ENCODE measurements at regions not wholly inside any gene's neighbourhood (a gene's known extent, or its start where the extent isn't known, plus 50 kb on each side); places are given as distances from the start of the nearest gene placed in this dataset.

DNA sequence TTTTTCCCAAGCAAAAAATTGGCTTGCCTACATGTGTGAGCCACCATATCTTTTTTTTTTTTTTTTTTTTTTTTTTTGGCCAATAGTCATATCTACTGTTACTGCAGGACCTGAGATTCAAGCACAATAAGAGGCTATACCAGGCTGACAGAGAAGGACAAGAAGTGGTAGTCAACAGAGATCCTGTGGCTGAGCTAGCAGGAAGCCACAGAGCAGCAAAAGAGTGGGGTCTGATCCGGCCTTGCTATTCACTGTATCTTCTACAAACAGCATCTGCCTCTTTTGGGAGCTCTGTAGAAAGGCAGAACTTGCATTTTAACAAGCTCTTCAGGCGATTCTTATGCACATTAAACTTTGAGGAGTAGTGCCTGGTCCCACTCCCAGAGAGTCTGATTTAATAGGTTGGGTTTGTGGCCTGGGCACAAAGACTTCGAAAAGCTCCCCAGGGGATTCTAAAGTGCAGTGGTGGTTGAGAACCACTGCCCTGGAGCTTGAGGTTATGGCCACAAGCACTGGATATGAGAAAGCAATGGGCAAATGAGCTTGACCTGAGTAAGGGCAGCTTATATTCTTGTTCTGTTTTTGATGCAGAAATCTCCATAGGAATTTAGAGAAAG lies 162.8 kb downstream of the PIK3R1 start:
- TF ChIP-seq POLR2AphosphoS5 (IDR thresholded peaks at IDR 0.05) (no peak), CTCF (IDR thresholded peaks at IDR 0.05) (no peak)

All from gastroesophageal sphincter (tissue), 3 donors.